Superior temporal gyrus (tissue), 1 donor: ENCODE measurements at regions not wholly inside any gene's neighbourhood (a gene's known extent, or its start where the extent isn't known, plus 50 kb on each side); places are given as distances from the start of the nearest gene placed in this dataset.

Source experiments
- DNase-seq: peaks from one replicate; pipeline ENCODE4 v3.0.0-alpha.2; 2016; ENCODE audit errors: extremely low spot score

DNA sequence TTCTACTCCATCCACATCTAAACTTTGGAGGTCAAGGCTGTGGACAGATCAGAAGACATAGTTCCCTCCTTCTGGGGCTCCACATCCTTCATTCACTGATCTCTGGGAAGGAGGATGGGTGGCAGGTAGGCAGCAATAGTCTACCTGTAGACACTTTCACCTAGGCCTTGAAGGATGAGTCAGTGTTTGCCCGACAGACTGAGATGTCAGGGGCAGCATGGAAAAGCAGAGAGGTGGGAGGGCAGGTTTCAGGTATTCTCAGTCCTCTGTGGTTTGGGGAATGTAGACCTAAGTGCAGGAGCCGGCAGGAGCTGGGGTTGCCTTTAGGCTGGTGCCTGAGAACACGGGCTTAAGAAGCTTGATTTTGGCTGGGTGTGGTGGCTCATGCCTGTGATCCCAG lies 171.9 kb upstream of the ZNF267 start:
- DNase-seq, result no peak

DNA sequence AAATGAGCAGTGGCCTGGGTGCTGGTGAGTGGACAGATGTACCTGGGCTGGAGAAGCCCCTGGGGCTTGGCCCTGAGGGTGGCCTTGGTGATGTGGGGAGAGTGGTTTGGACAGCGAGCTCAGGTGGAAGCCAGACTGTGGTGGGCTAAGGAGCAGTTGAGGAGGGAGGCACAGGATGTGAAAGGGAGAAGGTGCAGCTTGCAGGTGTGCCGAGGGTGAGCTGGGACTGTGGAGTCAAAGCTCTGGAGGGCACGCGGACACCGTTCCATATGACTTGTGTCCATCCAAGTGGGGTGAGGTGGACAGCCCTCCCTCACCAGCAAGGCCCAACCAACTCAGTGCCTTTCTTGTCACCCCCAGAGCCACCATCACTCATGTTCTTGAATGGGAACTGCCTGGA lies 170.8 kb upstream of the ZNF267 start:
- no peak for DNase-seq

DNA sequence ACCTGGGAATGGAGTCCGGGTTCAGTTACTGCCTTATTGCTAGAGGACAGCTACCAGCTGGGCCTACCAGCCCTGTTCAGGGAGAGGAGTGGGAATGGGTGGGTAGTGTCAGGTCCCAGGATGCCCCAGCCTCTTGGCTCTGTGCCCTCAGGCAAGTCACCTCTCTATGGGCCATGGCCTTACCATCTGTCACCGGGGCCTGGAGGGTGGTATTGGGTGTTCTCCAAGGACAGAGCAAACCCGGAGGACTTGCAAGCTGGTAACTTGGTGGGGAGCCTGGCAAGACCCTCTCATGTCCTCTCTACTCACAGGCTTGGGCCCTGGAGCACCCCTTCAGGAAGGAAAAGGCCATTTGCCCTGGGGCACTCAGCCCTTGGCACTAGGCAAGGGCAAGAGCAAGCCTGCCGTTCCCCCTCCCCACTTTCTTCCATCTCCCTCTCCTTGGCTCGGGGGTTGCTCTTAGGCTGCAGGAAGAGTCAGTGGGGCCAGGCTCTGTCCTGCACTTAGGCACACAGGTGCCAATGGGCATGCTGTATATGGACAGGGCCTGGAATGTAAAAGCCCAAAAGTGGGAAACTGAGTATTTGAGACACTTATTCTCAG lies 170.0 kb upstream of the ZNF267 start:
- no peak for DNase-seq

DNA sequence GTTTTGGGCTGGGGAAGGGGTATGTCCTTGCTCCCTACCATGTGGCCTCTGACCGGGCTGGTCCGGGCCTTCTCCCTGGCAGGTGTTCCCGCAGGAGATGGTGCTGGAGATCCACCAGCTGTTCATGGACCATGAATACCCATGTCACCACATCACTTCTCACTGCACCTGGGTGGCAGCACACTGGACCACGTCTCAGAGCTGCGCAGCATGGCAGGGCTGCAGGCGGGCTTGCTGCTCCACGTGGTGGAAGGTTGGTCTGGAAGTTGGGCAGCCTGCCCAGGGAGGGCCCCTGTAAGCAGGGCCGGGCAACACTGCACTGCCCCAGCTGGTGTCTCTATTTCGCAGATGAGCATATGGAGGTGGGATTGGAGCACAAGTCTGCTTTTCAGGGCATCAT lies 169.5 kb upstream of the ZNF267 start:
- DNase-seq, result no peak

DNA sequence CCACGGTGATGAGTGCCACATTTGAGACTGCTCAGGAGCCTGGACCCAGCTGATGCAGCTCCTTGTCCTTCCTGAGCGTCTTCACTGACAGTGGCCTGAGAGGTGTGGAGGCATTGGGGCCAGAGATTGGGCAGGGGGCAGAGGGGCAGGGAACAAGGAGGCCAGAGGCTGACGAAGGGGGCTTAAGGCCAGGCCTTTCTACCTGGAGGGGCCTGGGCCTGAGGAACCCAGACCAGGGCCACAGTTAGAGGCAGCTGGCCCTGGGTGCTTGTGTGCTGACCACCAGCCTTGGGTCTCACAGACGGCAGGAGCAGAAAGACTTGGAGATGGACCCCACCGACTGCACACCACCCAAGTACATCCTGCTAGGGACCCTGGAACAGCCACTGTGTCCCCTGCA lies 168.2 kb upstream of the ZNF267 start:
- DNase-seq, result no peak

DNA sequence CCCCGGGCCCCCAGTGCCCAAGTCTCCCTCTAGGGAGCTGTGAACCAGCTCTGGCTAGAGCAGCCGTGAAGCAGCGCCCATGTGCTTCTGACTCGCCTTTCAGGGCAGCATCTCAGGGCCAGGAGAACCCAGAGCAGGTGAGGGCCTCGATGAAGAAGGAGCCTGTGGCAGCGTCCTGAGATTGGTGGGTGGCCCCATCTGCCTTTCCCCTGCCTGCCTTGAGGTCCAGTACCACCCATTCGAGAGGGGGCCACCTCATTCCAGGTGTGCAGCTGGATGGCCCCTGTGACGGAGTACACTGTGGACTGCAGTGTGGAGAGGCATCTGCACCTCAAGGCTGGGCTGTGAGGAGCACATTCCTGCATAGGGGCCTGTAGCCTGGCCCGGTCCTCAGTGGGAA lies 167.3 kb upstream of the ZNF267 start:
- no peak for DNase-seq

DNA sequence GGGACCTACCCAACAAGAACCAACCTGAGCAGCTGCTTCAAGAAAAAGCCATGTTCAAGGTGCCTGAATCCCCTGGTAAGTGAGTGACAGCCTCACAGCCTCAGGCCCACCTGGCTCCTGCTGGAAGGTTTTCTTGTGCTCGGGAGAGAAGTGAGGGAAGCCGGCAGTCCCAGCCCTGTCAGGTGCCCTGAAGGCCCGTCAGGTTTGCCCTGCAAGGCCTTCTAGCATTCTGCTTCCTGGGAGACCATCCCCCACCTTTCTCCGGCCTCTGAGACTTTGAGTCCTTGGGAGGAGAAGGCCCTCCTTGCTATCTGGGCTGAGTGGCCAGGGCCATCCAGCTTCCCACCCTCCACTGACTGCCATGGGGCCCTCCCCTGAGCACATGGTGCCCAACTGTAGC lies 166.7 kb upstream of the ZNF267 start:
- no peak for DNase-seq

DNA sequence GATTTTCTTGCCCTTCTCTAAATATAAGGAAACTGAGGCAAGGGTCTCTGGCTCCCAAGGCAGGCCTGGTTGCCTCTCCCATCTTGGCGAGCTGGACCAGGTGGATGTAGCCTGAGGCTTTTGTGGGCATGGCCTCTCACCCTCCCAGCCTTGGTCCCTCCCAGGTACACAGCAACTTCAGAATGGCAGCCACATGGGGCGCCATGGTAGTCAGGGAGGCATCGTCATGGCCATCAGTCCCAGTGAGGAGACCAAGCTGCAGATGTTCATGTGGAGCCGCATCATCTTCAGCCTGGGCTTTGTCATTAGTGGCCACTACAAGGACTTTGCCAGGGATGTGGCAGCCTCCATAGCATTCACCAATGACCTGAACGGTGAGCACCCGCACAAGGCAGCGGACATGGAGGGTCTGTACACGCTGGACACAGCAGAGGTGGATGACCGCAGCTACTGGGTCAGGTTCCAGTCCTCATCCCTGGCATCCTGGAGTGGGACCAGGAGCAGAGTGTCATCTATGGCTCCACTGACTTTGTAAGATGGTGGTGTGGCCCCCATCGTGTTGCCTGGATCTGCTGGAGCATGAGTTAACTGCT lies 165.8 kb upstream of the ZNF267 start:
- DNase-seq, result no peak

DNA sequence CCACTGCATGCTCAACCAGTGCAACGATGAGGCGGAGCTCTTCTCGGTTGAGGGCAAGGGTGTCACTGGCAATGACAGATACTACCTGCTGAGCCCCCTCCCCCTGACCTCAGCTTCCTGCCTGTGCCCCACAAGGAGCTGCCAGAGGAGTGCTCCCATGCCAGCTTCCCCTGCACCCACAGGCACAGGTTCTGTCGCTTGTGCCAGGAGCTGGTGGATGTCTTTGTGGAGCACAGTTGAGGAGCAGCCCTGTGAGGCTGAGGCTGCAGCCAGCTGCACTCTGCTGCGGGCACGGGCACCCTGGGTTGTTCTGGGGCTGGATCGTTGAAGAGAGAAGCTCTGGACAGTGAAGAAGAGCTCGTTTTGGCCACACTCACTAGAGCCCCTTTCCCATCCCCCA lies 165.3 kb upstream of the ZNF267 start:
- no peak for DNase-seq

DNA sequence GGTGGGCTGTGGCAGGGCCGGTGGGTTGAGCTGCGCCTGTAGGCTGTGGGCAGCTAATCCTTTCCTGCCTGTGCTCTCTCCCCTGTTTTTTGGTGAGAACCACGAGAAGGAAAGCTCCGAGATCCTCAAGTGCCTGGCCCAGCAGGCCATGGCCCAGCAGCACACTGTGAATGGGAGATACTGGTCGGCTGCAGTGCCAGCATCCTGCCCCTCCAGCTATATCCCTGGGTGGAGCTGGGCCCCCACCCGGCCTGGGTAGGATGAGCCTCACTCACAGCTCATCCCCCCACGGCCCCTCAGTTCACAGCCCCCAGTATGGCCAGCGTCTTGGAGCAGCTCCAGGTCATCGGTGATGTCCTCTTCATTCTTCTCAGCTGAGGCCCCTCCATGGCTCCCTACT lies 164.4 kb upstream of the ZNF267 start:
- DNase-seq, result no peak

DNA sequence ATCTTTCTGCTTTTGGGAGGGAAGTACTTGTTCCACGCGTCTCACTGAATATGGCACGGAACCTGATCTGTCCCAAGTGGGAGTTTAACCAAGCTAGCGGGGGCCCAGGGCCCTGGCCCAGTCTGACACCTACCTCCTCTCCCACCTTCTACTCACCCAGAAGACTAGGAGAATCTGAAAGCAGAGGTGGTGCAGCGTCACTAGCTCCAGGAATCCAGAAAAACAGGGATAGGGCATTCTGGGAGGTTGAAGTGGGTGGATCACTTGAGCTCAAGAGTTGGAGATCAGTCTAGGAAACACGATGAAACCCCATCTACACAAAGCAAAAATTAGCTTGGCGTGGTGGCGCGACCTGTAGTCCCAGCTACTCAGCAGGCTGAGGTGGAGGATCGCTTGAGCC lies 163.5 kb upstream of the ZNF267 start:
- DNase-seq, result no peak

DNA sequence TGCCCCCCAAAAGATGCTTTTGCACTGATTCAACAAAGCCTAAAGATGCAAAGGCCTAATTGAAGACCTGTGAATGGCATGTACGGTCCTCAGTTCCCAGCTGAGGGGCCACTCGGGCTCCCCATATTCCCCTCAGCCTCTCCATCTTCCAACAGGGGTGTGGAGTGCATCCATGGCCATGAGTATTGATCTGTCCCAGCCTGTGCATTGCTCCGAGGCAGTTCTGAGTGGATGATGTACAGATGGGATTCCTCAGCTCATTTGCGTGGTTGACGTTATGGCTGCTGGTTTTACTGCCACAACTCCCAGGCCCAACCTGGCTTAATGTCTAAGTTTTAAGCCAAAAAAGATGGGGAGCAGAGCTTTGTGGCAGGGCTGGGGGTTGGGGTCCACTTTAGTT lies 162.7 kb upstream of the ZNF267 start:
- no peak for DNase-seq

DNA sequence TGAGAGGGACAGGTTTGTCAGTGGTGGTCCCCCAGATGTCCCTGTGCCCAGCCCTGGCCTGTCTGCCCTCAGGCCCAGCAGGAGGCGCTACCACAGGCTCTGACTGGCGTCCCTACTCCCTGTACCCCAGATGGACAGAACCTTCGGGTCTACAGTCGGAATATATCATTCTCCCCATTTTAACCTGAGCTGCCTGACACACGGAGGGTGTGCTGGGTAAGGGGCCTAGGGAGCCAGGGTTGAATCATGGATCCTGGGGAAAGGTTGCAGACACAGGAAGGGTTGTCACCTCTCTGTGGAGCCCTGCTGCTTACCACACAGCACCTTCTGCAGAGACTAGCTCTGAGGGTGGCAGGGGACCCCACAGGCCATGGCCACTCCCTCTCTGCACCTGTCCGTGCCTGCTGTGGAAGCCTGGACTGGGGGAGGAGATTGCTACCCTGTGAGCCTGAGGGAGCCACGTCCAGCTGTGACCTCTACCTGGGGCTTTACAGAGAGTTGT lies 162.2 kb upstream of the ZNF267 start:
- DNase-seq, result no peak

DNA sequence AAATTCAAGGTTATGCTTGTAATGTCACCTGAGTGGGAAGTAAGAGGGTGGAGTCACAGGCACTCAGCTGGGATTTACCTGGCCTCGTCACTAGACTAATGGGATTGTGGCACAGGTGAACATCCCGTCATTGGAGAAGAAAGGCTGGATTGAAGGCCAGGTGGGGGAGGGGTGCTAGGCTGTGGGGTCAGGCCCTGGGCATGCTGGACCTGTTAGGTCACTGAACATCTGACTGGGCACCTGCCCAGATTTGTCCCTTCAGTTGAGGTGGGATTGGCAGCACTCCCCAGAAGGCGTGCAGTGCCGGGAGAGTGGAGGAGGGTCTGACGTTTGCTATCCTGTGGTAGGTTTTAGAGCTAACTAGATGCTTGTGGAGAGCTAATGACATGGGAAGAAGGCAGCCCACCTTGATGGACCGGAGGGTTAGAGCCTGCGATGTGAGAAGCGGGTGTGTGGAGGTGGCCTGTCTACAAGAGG lies 161.5 kb upstream of the ZNF267 start:
- DNase-seq, result no peak

DNA sequence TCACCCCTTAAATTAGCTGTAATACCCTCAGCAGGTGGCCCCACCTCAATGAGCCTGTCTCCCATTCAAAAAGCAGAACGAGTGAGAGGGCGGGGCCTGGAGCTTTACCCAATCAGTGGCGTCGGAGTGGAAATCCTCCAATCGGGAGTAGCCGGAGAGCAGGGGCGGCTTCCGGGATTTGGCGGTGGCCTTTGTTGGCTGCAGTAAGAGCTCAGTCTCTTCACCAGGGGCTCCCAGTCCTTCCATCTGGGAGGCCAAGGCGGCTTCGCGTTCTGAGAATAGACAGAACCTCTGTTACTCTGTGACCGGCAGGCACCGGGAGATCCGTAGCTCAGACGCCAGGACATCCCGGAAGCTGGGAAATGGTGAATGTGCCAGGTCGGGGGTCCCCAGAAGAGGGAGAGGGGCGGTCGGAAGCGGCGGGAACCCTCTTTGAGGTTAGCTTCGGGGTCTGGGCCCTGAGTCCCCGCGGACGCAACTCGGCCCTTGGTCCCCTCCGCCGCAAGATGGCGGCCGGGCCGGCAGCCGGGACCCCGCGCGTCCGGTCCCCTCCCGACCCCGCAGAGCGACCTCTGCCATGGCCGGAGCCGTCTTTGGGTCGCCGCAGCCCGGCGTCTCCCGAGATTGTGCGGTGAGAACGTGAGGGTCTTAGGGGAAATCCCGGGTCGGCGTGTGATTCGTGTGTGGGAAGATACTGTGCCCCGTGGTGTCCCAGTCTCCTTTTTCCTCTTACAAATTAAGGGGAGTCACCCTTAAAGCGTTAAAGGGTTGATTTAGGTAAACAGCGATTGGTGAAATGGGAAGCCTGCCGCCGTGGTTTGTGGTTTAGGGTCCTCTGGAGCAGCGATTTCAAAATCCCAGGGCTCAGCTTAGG lies 160.3 kb upstream of the ZNF267 start:
- peak; percentile 96 for DNase-seq

DNA sequence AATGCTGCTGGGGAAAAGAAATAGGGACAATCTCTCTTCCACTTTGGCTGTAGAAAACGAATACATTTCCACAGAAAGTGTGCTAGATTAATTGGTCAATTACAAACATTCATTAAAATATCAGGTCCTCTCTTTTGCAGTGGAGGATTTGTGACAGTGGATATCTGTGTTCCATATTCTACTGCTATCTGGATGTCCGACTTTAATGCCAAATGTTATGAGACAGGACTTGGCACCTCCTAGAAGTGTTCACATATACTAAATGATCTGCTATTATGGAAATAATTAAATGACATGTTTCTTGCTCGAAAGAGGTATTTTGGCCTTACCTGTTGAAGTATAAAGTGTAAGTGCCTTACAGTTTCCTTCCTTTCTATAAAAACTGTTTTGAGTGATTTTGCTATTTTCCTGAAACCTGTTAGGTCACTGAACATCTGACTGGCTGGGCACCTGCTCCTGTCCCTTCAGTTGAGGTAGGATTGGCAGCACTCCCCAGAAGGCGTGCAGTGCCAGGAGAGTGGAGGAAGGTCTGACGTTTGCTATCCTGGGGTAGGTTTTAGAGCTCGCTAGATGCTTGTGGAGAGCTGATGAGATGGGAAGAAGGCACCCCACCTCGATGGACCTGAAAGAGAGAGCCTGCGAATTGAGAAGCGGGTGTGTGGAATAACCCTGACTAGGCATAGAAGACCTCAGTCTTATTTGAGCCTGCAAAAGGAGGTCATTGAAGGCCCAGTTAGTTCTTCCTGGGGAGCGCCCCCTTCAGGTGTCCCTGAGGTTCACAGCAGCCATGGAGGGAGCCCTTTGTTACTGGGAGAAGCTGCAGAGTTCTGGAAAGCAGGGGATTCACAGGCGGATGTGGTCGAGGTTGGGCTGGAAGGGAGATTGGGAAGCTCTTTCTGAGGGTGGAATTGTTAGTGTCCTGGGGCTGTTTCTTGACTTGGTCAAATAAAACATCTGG lies 159.4 kb upstream of the ZNF267 start:
- no peak for DNase-seq

DNA sequence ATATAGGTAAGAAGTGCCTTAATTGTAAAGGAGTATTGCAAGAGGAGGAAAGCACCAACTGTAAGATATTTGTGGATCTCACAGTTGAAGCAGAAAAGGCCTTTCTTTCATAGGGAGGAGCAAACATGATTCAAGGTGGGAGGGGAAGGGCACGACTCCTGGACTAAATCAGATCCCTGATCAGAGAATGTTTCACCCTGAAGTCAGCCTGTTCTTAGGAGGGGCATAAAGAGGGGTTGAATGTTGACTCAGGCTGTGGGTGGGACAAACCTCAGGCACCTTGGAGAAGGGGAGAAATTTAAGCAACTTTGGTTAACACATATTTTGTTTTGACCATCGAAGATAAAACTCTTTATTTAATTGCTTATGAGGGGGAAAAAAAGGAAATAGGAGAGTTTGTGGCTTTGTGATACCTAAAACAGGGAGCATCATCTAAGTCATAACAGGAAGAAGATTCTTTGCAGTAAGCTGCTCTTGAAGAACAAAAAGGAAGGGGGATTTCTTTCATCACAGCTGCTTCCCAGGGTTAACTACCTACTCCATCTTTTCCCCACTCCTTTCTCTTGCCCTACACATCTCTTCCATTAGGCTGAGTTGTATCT lies 158.6 kb upstream of the ZNF267 start:
- no peak for DNase-seq

DNA sequence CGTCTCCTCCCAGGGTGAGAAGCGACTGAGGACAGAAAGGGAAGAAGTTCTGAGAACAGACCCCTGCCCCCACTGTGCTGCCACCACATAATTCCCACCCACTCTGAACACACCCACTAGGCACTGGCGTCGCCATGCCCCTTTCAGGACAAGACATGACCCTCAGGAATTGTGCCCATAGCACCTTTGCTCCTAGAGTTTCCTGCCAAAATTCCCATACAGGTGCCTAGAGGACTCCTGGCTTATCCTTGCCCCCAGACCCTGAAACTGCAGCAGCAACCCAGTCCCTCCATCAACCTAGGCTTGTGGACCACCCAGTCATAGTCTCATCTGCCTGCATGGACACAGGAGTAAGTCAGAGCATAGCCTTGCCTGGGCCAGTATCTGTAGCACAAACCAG lies 157.7 kb upstream of the ZNF267 start:
- DNase-seq, result no peak

DNA sequence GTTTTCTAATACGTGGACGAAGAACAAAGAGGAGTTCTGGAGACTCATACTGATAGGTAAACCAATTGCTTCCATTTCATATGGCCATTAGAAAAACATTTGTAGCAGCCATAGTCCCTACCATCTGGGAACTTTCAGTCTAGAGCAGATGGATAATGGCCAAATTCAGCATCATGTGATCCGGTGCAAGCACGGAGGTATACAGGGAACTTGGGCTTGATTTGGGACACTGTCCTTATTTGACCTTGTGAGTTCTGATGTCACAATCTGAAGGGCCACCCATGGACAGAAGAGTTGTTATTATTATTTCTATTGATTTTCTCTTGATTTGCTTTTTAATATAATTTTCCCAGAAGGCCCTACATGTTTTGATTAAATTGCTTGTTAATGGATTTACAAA lies 154.6 kb upstream of the ZNF267 start:
- DNase-seq, result no peak

DNA sequence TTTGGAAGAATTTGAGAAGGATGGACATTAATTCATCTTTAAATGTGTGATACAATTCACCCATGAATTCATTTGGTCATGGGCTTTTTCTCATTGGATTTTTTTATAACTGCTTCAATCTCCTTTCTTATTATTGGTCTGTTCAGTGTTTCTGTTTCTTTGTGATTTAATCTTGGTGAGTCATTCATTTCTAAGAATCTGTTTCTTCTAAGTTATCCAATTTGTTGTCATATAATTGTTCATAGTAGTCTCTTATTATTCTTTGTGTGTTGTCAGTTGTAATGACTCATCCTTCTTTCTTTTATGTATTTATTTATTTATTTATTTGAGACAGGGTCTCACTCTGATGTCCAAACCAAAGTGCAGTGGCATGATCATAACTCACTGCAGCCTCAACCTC lies 146.1 kb upstream of the ZNF267 start:
- DNase-seq, result no peak

DNA sequence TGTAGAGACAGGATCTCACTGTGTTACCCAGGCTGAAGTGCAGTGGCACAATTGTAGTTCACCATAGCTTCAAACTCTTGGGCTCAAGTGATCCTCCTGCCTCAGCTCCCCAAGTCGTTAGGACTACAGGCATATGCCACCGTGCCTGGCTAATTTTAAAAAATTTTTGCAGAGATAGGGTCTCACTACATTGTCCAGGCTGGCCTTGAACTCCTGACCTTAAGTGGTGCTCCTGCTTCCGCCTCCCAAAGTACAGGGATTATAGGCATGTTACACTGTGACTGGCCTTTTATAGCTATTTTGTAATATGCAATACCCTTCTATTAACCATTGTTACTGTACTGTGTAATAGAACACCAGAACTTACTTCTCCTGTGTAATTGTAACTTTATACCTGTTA lies 139.3 kb upstream of the ZNF267 start:
- no peak for DNase-seq
